HG02623 (cell line): ENCODE measurements at regions not wholly inside any gene's neighbourhood (a gene's known extent, or its start where the extent isn't known, plus 50 kb on each side); places are given as distances from the start of the nearest gene placed in this dataset.
"Not testable (repeated sequence)": the region's sequence is repeated elsewhere in the genome, so short reads cannot be mapped to it uniquely, and the experiment has no call there.

Source experiments
- ATAC-seq: cut with Tn5 transposase; IDR thresholded peaks from one replicate; pipeline ENCODE4 v1.9.1; 2021; ENCODE audit warnings: moderate library complexity; ENCODE audit not compliant: unreplicated experiment

GRCh38 chr9:82489201-82489821 lies 500.7 kb downstream of the SPATA31D1 start:
- ATAC-seq, result no peak

DNA sequence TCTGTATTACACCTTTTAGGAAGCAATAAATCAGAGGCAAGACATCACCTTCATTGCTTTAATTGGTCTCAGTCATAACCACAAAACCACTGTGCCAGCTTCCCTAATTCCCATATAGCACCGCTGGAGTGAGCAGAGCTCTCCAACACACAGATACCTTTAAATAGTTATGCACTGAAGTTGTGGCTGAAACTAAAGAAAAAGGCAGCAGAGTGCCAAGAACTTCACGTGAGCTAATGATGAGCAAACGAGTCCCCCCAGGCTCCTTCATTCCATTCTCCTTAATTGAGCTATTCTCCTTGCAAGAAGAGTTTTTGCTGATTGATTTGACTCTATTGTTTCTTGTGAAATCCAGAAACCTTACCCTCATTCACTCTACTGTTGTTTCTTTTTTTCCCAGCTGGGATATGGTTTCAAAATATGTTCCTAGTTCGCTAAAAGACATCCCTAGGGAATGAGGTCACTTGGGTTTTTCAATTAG lies 501.5 kb downstream of the SPATA31D1 start:
- ATAC-seq, result no peak

GRCh38 chr9:82490821-82491220 lies 502.2 kb downstream of the SPATA31D1 start:
- ATAC-seq, result not testable (repeated sequence)

DNA sequence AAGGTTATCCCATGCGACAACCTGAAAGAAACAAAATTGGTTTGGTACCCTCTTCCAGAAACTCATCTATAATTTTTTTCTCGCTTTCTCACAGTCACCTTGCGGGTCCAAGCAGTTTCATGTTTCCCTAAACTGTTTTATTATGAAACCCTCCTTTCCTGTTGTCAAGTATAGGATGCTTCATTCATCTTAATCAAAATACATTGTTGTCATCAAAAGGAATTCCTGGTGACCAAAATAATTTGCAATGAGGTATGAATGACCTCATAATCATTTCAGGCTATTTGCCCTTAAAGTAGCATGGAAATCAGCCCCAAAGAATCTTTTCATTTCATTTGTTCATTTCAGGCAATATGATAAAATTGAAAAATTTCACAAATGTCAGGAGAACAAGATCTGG lies 503.0 kb downstream of the SPATA31D1 start:
- ATAC-seq, result no peak

DNA sequence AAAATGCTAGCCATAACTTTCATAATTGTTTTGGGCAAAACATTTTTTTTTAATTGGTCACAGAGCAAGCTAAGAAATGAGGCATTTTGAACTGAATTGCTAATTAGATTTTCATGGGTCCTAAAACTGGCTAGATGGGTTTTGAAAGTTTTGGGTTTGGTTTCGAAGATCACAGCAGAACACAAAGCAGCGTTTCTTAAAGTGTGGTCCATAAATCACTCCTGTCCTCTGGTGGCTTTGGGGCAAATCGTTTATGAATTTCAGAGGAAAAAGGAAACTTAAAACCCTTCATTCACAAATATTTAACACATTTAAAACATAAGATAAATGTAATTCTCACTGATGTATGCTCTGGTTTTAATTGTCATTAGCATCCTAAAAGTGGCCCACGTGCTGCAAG lies 503.7 kb downstream of the SPATA31D1 start:
- ATAC-seq, result no peak

DNA sequence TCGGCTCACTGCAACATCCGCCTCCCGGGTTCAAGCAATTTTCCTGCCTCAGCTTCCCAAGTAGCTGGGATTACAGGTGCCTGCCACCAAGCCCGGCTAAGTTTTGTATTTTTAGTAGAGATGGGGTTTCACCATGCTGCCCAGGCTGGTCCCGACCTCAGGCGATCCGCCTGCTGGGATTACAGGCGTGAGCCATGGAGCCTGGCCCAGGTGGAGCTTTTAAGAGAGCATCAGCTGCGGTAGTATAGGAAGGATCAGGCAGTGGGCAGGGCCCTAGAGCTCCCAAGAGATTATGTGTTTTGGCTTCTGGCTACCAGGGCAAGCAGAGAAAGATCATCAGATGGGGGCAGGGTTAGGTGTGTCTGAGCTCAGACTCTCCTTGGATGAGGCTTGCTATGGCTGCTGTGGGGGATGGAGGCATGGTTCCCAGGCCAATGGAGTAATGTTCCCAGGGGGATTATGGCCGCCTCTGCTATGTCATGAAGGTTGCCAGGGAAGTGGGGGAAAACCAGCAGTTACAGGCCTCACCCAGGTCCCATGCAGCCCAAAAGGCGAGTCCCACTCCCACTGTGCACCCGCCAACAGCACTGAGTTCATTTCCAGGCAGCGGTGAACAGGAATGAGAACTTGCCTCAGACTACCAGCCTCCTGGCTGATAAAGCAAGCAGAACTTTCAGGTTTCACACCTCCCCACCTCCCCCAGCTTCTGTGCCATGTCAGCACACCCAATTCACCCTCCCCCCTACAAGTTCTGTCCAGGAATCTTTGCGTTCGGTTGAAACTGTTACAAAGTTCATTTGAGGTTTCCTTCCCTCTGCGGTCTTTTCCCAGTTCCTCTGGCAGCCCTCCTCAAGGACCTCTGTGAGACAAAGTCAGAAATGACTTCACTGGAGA lies 507.6 kb downstream of the SPATA31D1 start:
- no peak for ATAC-seq

GRCh38 chr9:82498541-82499317 lies 510.2 kb downstream of the SPATA31D1 start:
- ATAC-seq, result no peak

DNA sequence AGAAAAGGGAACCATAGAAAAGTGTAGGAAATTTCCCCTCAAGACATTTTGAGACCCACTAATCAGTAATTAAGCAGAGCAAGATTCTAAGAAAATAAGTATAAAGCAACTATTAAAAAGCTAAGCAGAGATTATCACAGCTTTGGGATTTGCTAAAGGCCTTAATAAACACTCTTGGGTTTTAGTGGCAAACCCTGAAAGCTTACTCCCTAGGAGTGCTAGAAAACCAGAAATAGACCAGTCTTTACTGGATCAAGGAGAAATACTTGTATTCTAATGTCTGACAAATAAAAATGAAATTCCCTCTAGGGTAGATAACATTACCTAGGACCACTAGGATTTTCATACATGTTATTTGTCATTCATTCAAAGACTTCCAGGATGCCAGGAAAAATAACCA lies 510.8 kb downstream of the SPATA31D1 start:
- ATAC-seq, result no peak

GRCh38 chr9:82504620-82505019 lies 516.0 kb downstream of the SPATA31D1 start:
- no peak for ATAC-seq

- ATAC-seq, result no peak
Measured at GRCh38 chr9:82511626-82512025, 523.1 kb downstream of the SPATA31D1 start.

DNA sequence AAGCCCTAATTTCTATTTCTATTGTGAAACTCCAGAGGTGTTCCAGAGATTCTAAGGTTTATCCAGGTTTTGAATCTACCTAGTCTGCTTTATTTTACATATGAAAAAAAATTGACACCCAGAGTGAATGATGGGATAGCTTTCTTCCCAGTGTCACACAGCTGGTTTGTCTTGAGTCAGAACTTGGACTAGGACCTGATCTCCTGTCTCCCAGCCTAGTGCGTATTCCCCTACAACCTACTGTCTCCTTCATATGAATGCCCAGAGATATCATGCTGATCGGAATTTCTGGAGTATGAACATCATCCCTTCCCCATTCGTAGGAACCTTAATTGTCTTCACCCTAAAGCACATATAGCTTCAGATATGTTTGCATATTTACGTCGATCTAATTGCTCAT lies 524.2 kb downstream of the SPATA31D1 start:
- ATAC-seq, result no peak

- ATAC-seq, result no peak
Measured at GRCh38 chr9:82513242-82513751, 524.7 kb downstream of the SPATA31D1 start.

DNA sequence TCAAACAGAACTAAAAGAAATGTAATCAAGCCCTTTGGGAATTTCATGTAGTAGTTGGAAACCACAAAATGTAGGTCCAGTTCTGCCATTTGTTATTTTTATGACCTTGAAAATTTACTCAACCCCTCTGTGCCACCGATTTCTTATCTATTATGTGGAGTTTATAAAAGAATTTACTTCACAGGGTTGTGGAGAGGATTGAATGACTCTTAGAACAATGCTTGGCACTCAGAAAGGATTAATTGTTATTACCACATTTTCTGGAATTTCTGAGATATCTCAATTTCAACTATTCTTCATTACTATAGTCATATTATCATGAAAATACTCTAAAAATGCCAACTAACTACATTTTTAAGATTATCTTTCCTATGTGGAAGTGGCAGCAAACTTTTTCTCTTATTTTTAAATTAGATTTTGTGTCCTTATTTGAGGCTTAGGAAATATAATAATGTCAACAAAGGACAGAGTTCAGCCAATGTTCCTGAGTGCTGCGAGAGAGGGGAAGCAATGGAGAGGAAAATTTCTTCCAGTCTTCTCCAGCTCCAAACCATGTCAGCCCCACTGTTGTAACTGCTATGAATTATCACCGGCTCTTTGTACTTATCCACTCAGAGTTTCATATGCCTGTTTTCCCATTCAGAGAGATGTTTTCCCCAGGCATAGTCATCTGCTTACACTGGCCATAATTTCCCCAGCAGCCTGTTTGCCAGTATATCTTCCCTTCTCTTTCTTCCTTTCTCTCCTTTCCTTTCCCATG lies 525.6 kb downstream of the SPATA31D1 start:
- no peak for ATAC-seq

GRCh38 chr9:82518868-82519267 lies 530.3 kb downstream of the SPATA31D1 start:
- ATAC-seq, result no peak

DNA sequence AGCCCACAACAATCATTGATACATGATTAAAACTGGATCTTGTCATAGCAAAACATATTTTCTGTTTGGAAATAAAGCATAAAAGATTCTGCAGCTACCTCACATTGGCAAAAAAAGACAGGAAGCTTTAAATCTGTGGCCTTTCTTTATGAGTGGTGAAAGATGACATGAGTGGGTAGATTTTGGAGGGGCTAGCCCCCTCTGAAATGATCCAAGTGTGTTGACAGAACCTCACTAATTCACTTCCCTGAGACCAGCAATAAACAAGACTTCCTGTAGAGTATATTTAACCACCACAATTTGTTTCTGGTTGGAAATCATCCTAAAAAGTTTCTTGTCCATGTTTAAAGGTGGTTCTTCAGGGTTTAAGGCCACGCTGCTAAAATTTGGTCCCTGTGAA lies 530.8 kb downstream of the SPATA31D1 start:
- no peak for ATAC-seq

- ATAC-seq, result no peak
Measured at GRCh38 chr9:82524407-82524806, 535.8 kb downstream of the SPATA31D1 start.

DNA sequence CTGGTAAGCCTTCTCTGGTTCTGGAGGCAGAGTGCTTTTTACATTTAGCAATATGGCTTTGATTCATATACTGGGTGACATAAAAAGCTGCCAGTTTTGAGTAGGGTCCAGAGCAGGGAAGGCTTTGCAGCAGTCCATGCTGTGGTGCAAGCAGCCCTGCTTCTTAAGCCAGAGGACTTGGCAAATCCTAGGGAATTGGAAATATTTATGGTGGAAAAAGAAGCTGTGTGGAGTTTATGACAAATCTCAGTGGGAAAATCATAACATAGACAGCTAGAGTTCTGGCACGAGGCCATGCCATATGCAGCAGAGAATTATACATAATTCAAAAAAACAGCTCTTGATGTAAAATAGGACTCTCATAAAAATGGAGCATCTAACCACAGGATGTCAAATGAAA lies 536.4 kb downstream of the RASEF start:
- no peak for ATAC-seq

DNA sequence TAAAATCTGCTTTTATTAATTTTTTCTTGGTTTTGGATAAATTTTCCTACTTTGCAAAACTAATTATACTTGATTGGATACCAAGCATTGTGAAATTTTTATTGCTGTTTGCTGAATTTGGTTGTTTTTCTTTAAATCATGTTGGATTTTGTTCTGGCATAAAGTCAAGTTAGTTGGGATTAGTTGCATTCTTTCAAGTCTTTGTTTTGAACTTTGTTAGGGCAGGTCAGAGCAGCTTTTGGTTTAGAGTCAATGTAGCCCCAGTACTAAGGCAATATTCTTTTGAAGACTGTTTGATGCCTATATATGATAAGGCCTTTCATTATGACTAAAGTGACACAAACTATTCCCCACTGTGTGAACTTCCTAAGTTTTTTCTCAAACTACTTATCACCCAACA lies 531.1 kb downstream of the RASEF start:
- no peak for ATAC-seq

GRCh38 chr9:82532504-82533180 lies 530.3 kb downstream of the RASEF start:
- ATAC-seq, result no peak

DNA sequence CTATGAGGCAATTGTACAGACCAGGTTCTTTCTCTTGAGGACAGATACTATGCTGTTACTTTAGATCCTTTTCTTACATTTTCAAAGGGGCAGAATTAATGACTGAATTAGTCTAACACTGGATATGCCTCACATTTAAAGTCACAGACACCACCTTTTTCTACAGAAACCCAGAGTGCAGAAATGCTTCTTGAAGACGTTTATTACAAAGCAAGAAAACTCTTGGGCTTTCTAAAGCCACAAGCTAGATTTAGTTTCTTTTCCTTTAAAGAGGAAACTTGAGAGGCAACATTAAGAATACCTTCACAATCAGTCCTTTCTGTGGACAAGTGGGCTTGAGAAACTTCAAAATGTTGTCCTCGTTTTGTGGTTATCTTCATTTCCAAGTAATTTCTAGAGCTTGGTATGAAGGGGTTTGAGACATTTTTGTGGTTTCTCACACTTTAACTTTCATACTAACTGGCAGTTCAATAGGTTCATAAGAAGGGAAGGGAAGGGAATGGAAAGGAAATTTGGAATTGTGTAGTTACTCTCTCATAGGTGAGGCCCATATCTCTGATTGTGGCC lies 527.4 kb downstream of the RASEF start:
- no peak for ATAC-seq
